H1 (cell line): ENCODE measurements at regions not wholly inside any gene's neighbourhood (a gene's known extent, or its start where the extent isn't known, plus 50 kb on each side); places are given as distances from the start of the nearest gene placed in this dataset.

Experiments used
- CTCF ChIA-PET: fragments of 300-600 bp; sonication (Branson Sonifier 250); formaldehyde crosslinking; loops from one replicate; lab custom pipeline; 2021; ENCODE audit not compliant: partially characterized antibody; lab: Charles Lee
- POLR2A ChIA-PET: fragments of 300-600 bp; sonication (Branson Sonifier 250); formaldehyde crosslinking; loops from one replicate; lab custom pipeline; 2021; ENCODE audit warnings: inconsistent platforms; ENCODE audit not compliant: partially characterized antibody; lab: Charles Lee
- DNase-seq, 2 experiments: peaks; one replicate each; pipeline versions ENCODE4 v3.0.0 to v3.0.0-alpha.2; 2010 to 2022; ENCODE audit warnings: low spot score in 2 of 2, low read depth in 1 of 2, mixed read lengths in 1 of 2
- FAIRE-seq: peaks from 2 replicates; lab custom pipeline; 2011; peaks lifted over from hg19 to GRCh38; lab: Jason Lieb, UNC
- H2AFZ ChIP-seq: 2 replicates; pipeline ENCODE4 v1.8.1; 2012; ENCODE audit warnings: low read length, inconsistent platforms
- H2AK5ac ChIP-seq: 2 replicates; pipeline ENCODE4 v1.6.1; 2013; ENCODE audit warnings: low read depth, low read length
- H2BK120ac ChIP-seq: replicated peaks from 2 replicates; pipeline ENCODE3; 2013; ENCODE audit warnings: low read depth, low read length, inconsistent platforms
- H2BK12ac ChIP-seq: 2 replicates; pipeline ENCODE4 v1.6.1; 2013; ENCODE audit warnings: low read depth, low read length
- H2BK15ac ChIP-seq: 2 replicates; pipeline ENCODE4 v1.6.1; 2013; ENCODE audit warnings: low read length
- H2BK20ac ChIP-seq: 2 replicates; pipeline ENCODE4 v1.6.1; 2013; ENCODE audit warnings: low read length
- H2BK5ac ChIP-seq: 2 replicates; pipeline ENCODE4 v1.6.1; 2013; ENCODE audit warnings: low read depth, low read length
- H3K14ac ChIP-seq: 2 replicates; pipeline ENCODE4 v1.6.1; 2013; ENCODE audit warnings: inconsistent platforms; ENCODE audit not compliant: insufficient read length
- H3K18ac ChIP-seq: 2 replicates; pipeline ENCODE4 v1.6.1; 2013; ENCODE audit warnings: low read length; ENCODE audit errors: extremely low read depth
- H3K23ac ChIP-seq: 2 replicates; pipeline ENCODE4 v1.6.1; 2013; ENCODE audit warnings: inconsistent platforms; ENCODE audit not compliant: insufficient read length
- H3K23me2 ChIP-seq: 2 replicates; pipeline ENCODE4 v1.6.1; 2013; ENCODE audit warnings: low read depth, low read length
- H3K27ac ChIP-seq: 2 replicates; pipeline ENCODE4 v1.6.1; 2011; ENCODE audit warnings: low read depth, low read length, inconsistent platforms
- H3K27me3 ChIP-seq, 4 experiments: replicated peaks in 1 of 4; 1 replicate in 1 of 4; 2 replicates in 3 of 4; pipeline versions ENCODE4 v1.6.1 to v1.8.1; 2011 to 2013; ENCODE audit warnings: low read length in 3 of 4, mild to moderate bottlenecking in 3 of 4, inconsistent platforms in 2 of 4, mixed read lengths in 2 of 4, moderate library complexity in 1 of 4; ENCODE audit not compliant: control insufficient read depth in 3 of 4, insufficient read depth in 3 of 4; ENCODE audit errors: extremely low read depth in 1 of 4
- H3K36me3 ChIP-seq, 4 experiments: 2 replicates each; pipeline versions ENCODE4 v1.6.1 to v1.8.1; 2011 to 2013; ENCODE audit warnings: mild to moderate bottlenecking in 4 of 4, low read length in 3 of 4, moderate library complexity in 2 of 4, control low read depth in 1 of 4, inconsistent platforms in 1 of 4; ENCODE audit not compliant: insufficient read depth in 4 of 4, control insufficient read depth in 2 of 4
- H3K4ac ChIP-seq: replicated peaks from 2 replicates; pipeline ENCODE3; 2013; ENCODE audit warnings: low read length, low read depth, mixed read lengths, inconsistent platforms; ENCODE audit not compliant: insufficient read length
- H3K4me1 ChIP-seq, 4 experiments: replicated peaks in 1 of 4; 1 replicate in 1 of 4; 2 replicates in 3 of 4; pipeline versions ENCODE4 v1.6.1 to v1.8.1; 2011 to 2013; ENCODE audit warnings: low read length in 3 of 4, inconsistent platforms in 2 of 4, mixed read lengths in 1 of 4; ENCODE audit not compliant: insufficient read depth in 4 of 4, control insufficient read depth in 3 of 4
- H3K4me2 ChIP-seq, 2 experiments: 2 replicates each; pipeline versions ENCODE4 v1.6.1 to v1.8.1; 2011 to 2013; ENCODE audit warnings: low read depth in 2 of 2, low read length in 2 of 2, control low read depth in 1 of 2, inconsistent platforms in 1 of 2, mild to moderate bottlenecking in 1 of 2; ENCODE audit not compliant: insufficient read depth in 1 of 2
- H3K4me3 ChIP-seq, 4 experiments: fragments of 200-600, 300-600 bp in 1 of 4; sonication (generic), shearing (Covaris generic), sonication (Bioruptor Twin) in 1 of 4; 2 replicates each; pipeline versions ENCODE4 v1.5.1 to v1.8.1; 2011 to 2016; ENCODE audit warnings: low read length in 4 of 4, low read depth in 3 of 4, control low read depth in 2 of 4, inconsistent platforms in 2 of 4, mild to moderate bottlenecking in 2 of 4, mixed read lengths in 1 of 4, moderate library complexity in 1 of 4; ENCODE audit not compliant: insufficient read depth in 2 of 4; ENCODE audit errors: extremely low read depth in 1 of 4
- H3K56ac ChIP-seq: replicated peaks from 2 replicates; pipeline ENCODE3; 2013; ENCODE audit warnings: low read depth, mild to moderate bottlenecking, mixed read lengths, low read length, inconsistent platforms; ENCODE audit not compliant: insufficient read length
- H3K79me1 ChIP-seq: 2 replicates; pipeline ENCODE4 v1.6.1; 2013; ENCODE audit warnings: low read depth, low read length, control low read depth
- H3K79me2 ChIP-seq, 2 experiments: 2 replicates each; pipeline versions ENCODE4 v1.6.1 to v1.8.1; 2012 to 2013; ENCODE audit warnings: low read length in 2 of 2, mild to moderate bottlenecking in 2 of 2, inconsistent platforms in 1 of 2; ENCODE audit not compliant: insufficient read depth in 2 of 2, control insufficient read depth in 1 of 2
- H3K9ac ChIP-seq, 4 experiments: replicated peaks in 1 of 4; 1 replicate in 1 of 4; 2 replicates in 3 of 4; pipeline versions ENCODE4 v1.6.1 to v1.8.1; 2011 to 2013; ENCODE audit warnings: low read depth in 3 of 4, low read length in 3 of 4, control low read depth in 2 of 4, mild to moderate bottlenecking in 2 of 4, moderate library complexity in 2 of 4, inconsistent platforms in 1 of 4; ENCODE audit errors: extremely low read depth in 1 of 4
- H3K9me3 ChIP-seq, 2 experiments: 2 replicates each; pipeline versions ENCODE4 v1.6.1 to v1.8.1; 2012 to 2013; ENCODE audit warnings: mild to moderate bottlenecking in 2 of 2, moderate library complexity in 2 of 2, control low read depth in 1 of 2, inconsistent platforms in 1 of 2, low read depth in 1 of 2, low read length in 1 of 2, mixed read lengths in 1 of 2; ENCODE audit not compliant: insufficient read depth in 2 of 2
- H4K20me1 ChIP-seq, 2 experiments: replicated peaks in 1 of 2; 2 replicates each; pipeline versions ENCODE3 to v1.8.1; 2011 to 2013; ENCODE audit warnings: inconsistent platforms in 2 of 2, low read length in 2 of 2, mild to moderate bottlenecking in 1 of 2; ENCODE audit not compliant: insufficient read depth in 2 of 2, control insufficient read depth in 1 of 2
- H4K5ac ChIP-seq: 2 replicates; pipeline ENCODE4 v1.6.1; 2013; ENCODE audit warnings: low read length, low read depth, mixed read lengths, inconsistent platforms; ENCODE audit not compliant: insufficient read length
- H4K8ac ChIP-seq: 2 replicates; pipeline ENCODE4 v1.8.0; 2013; ENCODE audit warnings: mild to moderate bottlenecking, moderate library complexity, low read length, inconsistent platforms; ENCODE audit not compliant: insufficient read depth; ENCODE audit errors: extremely low read depth
- H4K91ac ChIP-seq: replicated peaks from 2 replicates; pipeline ENCODE3; 2013; ENCODE audit warnings: low read length, mixed read lengths, inconsistent platforms; ENCODE audit not compliant: insufficient read length
- BACH1 ChIP-seq: IDR thresholded peaks from 2 replicates; pipeline ENCODE4 v1.6.1; 2012; ENCODE audit warnings: low read length, improper control_type of control experiment
- BCL11A ChIP-seq, 2 experiments: IDR thresholded peaks; one replicate each; pipeline ENCODE4 v1.6.1; 2011; ENCODE audit warnings: low read depth in 2 of 2, low read length in 2 of 2, mild to moderate bottlenecking in 2 of 2
- CBX5 ChIP-seq: fragments of 300-800, 300-1000 bp; sonication (generic); IDR thresholded peaks from 2 replicates; pipeline ENCODE4 v1.7.1; 2016; ENCODE audit warnings: antibody characterized with exemption, low read length, low read depth
- CHD2 ChIP-seq: IDR thresholded peaks from 2 replicates; pipeline ENCODE4 v1.6.1; 2012; ENCODE audit warnings: low read length, improper control_type of control experiment
- CREB1 ChIP-seq: IDR thresholded peaks from 2 replicates; pipeline ENCODE4 v1.6.1; 2012; ENCODE audit warnings: inconsistent platforms
- EP300 ChIP-seq, 2 experiments: IDR thresholded peaks; 1 replicate in 1 of 2; 2 replicates in 1 of 2; pipeline ENCODE4 v1.6.1; 2011 to 2012; ENCODE audit warnings: low read depth in 2 of 2, low read length in 2 of 2, mild to moderate bottlenecking in 2 of 2, borderline replicate concordance in 1 of 2, inconsistent platforms in 1 of 2, moderate library complexity in 1 of 2
- FOSL1 ChIP-seq: IDR thresholded peaks from 2 replicates; pipeline ENCODE4 v1.6.1; 2011; ENCODE audit warnings: mild to moderate bottlenecking, low read depth, low read length, moderate library complexity; ENCODE audit not compliant: insufficient read depth
- GTF2F1 ChIP-seq: IDR thresholded peaks from 2 replicates; pipeline ENCODE4 v1.6.1; 2012; ENCODE audit warnings: low read depth, low read length, improper control_type of control experiment, borderline replicate concordance
- KDM1A ChIP-seq: fragments of 200-600, 300-600 bp; sonication (generic); IDR thresholded peaks from 2 replicates; pipeline ENCODE4 v1.7.1; 2016; ENCODE audit warnings: mild to moderate bottlenecking, low read length, borderline replicate concordance
- MAFK ChIP-seq: IDR thresholded peaks from 2 replicates; pipeline ENCODE4 v1.6.1; 2012; ENCODE audit warnings: low read depth, mild to moderate bottlenecking, improper control_type of control experiment, low read length
- POLR2A ChIP-seq, 2 experiments: IDR thresholded peaks; 1 replicate in 1 of 2; 2 replicates in 1 of 2; pipeline ENCODE4 v1.6.1; 2011; ENCODE audit warnings: low read depth in 2 of 2, low read length in 2 of 2, mild to moderate bottlenecking in 2 of 2; ENCODE audit errors: control extremely low read depth in 1 of 2
- POLR2AphosphoS5 ChIP-seq: IDR thresholded peaks from 2 replicates; pipeline ENCODE4 v1.6.1; 2011; ENCODE audit warnings: low read depth, low read length
- RXRA ChIP-seq: IDR thresholded peaks from 2 replicates; pipeline ENCODE4 v1.6.1; 2011; ENCODE audit warnings: low read depth, mild to moderate bottlenecking, low read length, moderate library complexity; ENCODE audit not compliant: insufficient read depth
- SP1 ChIP-seq: IDR thresholded peaks from 2 replicates; pipeline ENCODE4 v1.6.1; 2011; ENCODE audit warnings: low read depth, low read length
- TEAD4 ChIP-seq: IDR thresholded peaks from 2 replicates; pipeline ENCODE4 v1.6.1; 2012; ENCODE audit warnings: low read depth, low read length, inconsistent platforms, mixed read lengths
- ZNF274 ChIP-seq: IDR thresholded peaks from 2 replicates; pipeline ENCODE4 v1.7.0; 2012; ENCODE audit warnings: low read length, borderline replicate concordance; ENCODE audit errors: extremely low read depth
- WGBS, 2 experiments: shearing (Covaris generic) in 1 of 2; methylation state at CpG; one replicate each; pipeline versions ENCODE4 v1.1.6 to v1.1.7; 2013 to 2015; ENCODE audit warnings: low lambda C conversion rate in 2 of 2, mixed read lengths in 2 of 2, inconsistent platforms in 1 of 2, low coverage in 1 of 2, missing lambda C conversion rate in 1 of 2; ENCODE audit not compliant: insufficient replicate concordance in 2 of 2, insufficient coverage in 1 of 2, insufficient read length in 1 of 2; ENCODE audit errors: extremely low coverage in 1 of 2, missing lambda C conversion rate in 1 of 2; 5-methylcytosine and 5-hydroxymethylcytosine counted together

DNA sequence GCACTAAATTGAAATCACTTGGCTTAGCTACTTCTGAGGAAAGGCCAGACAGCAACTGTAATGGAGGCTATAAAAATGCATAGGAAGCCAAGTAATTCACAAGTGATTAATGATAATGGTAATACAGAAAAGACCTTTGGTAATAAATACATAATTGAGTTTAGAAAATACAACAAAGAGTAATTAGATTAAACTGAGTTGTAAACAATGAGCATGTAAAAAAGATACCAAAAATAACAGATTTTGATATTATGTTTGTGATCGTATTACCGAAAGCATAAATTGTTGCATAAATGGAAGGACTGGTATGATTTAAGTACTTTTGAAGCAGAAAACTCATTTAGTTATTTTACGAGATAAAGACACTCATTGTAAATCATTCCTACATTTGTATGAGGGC lies 556.7 kb upstream of the TMPRSS15 start:
- H3K4me2 ChIP-seq: no peak overlapping the region
- H2BK12ac ChIP-seq: no peak overlapping the region
- no peaks in the 10 kb centered on the region for H3K23me2 ChIP-seq
- WGBS, 2 experiments: 86% methylated on average over 3 of the region's 3 CpGs; no CpG with 5 or more reads in 1 of the 2 experiments
- no peak overlapping the region for H3K14ac ChIP-seq
- no peak overlapping the region for H3K9ac ChIP-seq
- FAIRE-seq (no peak), DNase-seq (no peak)
- no peaks in the 10 kb centered on the region for H3K4me1 ChIP-seq
- no peak overlapping the region for H2BK20ac ChIP-seq
- H2BK5ac ChIP-seq: no peak overlapping the region
- no peak overlapping the region for H2BK15ac ChIP-seq
- no peak overlapping the region for H3K4ac ChIP-seq
- no peaks in the 10 kb centered on the region for H3K9me3 ChIP-seq
- POLR2A ChIA-PET: no interaction called here
- no peak overlapping the region for H3K18ac ChIP-seq
- no peaks in the 10 kb centered on the region for H3K36me3 ChIP-seq
- no peak overlapping the region for H4K91ac ChIP-seq
- no peak overlapping the region for H3K27ac ChIP-seq
- H3K4me3 ChIP-seq: no peak overlapping the region
- CTCF ChIA-PET: no interaction called here
- no peaks in the 10 kb centered on the region for H3K79me2 ChIP-seq
- H3K23ac ChIP-seq: no peak overlapping the region
- no peak for TF ChIP-seq GTF2F1
- no peak for TF ChIP-seq MAFK
- TF ChIP-seq CREB1: no peak
- no peak for TF ChIP-seq ZNF274
- TF ChIP-seq CBX5: no peak
- no peak for TF ChIP-seq FOSL1
- TF ChIP-seq RXRA: no peak
- no peak for TF ChIP-seq EP300 (IDR thresholded peaks at IDR 0.05; ENCODE audit: borderline replicate concordance in 1 of 2, low read depth in 2 of 2, low read length in 2 of 2)
- no peak for TF ChIP-seq POLR2A (IDR thresholded peaks at IDR 0.05; ENCODE audit: control extremely low read depth in 1 of 2, low read depth in 2 of 2, low read length in 2 of 2)
- TF ChIP-seq KDM1A: no peak
- no peak for TF ChIP-seq CHD2
- TF ChIP-seq POLR2AphosphoS5: no peak
- no peak for TF ChIP-seq TEAD4
- TF ChIP-seq BACH1: no peak
- no peak for TF ChIP-seq SP1
- TF ChIP-seq BCL11A (IDR thresholded peaks at IDR 0.05; ENCODE audit: low read depth in 2 of 2, low read length in 2 of 2): no peak
- H2AK5ac ChIP-seq: no peak overlapping the region
- H4K5ac ChIP-seq: no peak overlapping the region
- H2BK120ac ChIP-seq: no peak overlapping the region
- H2AFZ ChIP-seq: no peak overlapping the region
- H3K56ac ChIP-seq: no peak overlapping the region
- no peaks in the 10 kb centered on the region for H3K27me3 ChIP-seq
- no peaks in the 10 kb centered on the region for H3K79me1 ChIP-seq
- H4K20me1 ChIP-seq: no peaks in the 10 kb centered on the region
- no peak overlapping the region for H4K8ac ChIP-seq
